GM19240 (cell line): ENCODE measurements at regions not wholly inside any gene's neighbourhood (a gene's known extent, or its start where the extent isn't known, plus 50 kb on each side); places are given as distances from the start of the nearest gene placed in this dataset.

ENCODE experiments used
- DNase-seq: peaks from one replicate; pipeline ENCODE4 v3.0.0; 2011; ENCODE audit warnings: low spot score; ENCODE audit not compliant: insufficient read length

DNA sequence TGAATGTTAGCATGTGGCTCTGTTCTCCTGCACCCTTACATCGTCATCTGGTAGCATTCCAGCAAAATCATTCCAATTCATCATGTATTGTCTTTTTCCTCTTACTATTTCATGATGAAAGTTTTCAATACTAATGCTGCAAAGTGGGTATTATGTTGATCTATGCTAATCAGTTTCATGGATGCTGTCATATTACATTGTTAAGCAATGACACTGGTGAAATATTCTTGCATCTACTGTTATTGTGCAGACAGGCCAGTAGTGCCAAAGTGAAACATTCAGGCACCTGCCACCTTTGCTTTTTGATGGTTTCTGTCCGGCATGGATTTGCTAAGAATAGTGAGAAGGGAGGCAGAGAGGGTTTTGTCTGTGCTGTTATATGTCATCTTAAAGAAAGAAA, 76.1 kb upstream of the SMIM21 start:
- no peak for DNase-seq

DNA sequence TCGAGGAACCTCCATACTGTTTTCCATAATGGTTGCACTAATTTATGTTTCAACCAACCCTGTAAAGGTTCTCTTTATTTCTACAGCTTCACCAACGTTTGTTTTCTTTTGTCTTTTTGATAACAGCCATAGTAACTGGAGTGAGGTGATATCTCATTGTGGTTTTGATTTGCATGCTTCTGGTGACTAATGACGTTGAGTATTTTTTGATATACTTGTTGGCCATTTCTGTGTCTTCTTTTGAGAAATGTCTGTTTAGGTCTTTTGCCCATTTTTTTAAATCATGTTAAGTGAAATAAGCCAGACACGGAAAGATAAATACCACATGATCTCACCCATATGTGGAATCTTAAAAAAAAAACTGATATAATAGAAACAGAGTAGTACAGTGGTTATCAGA, 74.8 kb upstream of the SMIM21 start:
- no peak for DNase-seq

DNA sequence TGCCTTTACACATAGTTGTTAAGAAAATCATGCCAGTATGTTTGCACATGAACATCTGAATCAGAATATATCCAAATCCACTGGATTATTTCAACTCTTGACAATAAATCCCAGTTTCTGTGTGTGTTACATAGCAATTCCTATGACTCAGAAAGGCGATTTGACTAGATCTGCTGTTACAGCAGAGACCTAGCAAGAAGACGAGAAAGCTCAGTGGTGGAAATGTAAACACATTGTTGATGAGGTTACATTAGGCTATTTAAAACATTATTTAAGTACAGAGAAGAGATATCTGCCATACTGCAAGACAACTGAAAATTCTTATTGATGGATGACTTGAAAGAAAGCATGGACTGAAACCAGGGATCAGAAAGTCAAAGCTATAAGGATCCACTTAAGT, 73.0 kb upstream of the SMIM21 start:
- DNase-seq: no peak

DNA sequence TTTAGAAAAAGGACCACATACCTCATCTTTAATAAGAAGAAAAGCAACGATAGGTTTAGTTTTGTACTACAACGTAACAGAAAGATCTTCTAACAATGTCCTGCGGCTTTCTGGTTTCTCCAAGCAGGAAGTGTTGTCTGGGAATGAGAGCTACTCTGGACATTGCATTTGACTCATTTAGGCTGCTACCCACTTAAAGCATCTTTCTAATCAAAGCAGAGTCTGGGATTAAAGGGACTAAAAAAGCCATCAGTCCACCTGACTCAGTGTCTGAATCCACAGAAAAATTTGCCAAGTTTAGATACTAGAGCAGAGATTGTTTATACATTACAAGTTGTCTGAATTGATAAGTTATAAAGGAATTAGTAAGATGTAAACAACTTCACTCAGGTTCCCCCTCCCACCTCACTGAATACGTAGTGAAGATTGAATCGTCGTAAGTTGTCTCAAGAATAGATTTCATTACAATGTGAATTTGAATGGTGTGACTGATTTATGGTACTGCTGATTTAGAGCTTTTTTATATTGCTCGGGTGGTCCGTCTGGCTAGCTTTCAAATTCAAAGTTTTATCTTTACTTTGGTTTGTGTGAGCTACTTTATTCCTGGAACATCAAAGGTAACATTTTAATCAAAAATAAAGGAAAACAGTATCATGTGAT, 70.2 kb upstream of the SMIM21 start:
- no peak for DNase-seq

DNA sequence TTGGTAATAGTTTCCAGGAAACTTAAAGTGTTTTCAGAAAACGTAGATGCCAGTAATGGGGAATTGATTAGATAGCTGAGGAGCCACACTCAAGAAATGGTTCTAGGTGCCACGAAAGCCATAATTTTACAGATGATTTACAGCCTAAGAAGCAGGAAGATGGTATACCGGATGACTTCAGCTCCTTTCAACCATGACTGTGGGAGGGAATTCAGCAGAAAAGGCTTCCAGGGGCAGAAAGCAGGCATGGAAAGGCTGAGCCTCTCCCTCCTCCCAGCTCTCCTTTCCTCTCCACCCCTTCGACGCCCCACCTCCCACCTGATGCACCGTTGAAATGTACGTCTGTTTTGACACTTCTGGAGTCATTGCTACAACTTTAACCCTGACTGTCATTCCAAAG, 68.6 kb upstream of the SMIM21 start:
- DNase-seq: no peak

DNA sequence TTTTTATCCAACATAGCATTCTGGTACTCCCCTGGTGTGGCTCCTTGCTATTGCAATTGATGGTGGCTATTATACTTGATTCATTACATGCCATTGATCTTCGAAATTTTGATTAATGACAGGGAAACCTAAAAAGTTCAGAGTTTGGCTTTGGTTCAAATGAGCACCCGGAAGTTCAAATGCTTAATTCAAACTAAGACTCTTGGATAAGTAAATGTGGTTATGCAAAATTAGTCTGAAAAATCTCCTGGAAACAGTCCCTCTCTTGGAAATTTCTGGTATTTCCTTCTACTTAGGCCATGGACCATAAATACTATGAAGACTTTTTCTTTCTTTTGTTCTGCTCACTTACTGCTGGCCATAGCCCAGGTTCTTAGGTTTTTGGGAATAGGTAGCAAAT, 65.3 kb upstream of the SMIM21 start:
- no peak for DNase-seq

DNA sequence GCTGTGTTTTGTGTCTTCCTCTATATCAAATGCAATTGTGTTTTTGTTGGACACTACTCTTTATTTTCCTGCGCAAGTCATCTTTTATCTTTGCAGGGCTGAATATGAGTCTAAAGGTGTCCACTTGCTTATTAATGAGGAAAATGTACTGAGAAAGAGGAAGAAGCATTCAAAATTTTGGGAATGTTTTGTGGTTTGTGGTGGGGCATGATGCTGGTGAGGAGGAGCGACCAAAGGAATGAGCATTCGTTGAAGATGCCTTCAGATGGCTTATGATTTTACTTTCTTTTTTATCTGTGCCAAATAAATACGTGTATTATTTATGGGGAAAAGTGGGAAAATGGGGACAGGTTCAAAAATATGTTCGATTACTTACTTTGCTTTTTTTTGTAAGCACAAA, 63.9 kb upstream of the SMIM21 start:
- no peak for DNase-seq

DNA sequence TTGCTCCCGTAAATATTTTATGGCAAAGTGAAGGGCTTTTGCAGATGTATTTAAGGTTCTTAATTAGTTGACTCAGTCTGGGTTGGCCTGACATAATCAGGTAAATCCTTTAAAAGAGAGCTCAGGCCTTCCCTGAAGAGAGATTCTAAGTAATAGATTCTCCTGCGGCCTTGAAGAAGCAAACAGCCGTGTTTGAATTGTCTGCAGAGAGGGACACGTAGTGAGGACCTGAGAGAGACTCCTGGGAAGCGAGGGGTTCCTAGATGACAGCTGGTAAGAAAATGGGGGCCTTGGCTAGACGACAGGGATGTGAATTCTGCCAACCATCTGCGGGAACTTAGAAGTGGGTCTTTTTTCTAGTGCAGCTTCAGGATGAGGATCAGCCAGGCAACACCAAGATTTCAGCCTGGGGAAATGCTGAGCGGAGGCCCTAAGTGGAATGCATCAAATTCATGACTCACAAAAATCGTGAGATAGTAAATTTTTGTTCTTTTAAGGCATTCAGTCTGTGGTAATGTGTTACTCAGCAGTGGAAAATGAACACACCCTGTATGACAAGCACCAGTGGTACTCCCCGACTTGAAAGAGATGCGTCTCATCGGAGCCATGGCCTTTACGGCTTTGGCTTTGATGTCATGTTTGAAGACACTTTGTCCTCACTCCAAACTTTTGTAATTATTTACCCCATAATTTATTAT, 62.1 kb upstream of the SMIM21 start:
- no peak for DNase-seq

DNA sequence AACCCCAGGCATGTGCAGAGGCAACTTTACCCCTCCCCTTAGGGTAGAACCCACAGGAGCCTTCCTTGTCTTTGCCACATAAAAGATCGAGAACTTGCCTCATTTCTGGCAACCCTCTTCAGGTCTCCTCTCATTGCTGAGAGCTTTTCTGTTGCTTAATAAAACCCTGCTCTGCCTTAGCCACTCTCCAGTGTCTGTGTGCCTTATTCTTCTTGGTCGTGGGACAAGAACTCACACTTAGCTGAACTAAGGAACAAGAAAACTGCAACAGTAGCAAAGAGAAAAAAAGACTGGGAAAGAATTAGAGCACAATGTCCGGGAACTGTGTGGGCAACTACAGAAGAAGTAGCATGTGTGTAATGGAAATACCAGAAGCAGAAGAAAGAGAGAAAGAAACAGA, 56.2 kb upstream of the SMIM21 start:
- DNase-seq: no peak

DNA sequence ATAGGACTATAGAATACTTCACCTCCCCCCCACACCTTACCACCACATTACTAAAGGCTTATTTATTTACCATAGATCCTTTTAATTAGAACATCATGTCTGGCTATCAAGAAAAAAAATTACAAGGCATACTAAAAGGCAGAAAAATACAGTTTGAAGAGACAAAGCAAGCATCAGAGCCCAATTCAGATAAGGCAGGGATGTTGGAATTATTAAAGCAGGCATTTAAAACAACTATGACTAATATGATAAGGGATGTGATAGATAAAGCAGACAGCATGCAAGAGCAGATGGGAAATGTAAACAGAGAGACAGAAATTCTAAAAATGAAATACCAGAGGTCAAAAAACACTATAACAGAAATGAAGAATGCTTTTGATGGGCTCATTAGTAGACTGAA, 55.4 kb upstream of the SMIM21 start:
- DNase-seq: no peak

DNA sequence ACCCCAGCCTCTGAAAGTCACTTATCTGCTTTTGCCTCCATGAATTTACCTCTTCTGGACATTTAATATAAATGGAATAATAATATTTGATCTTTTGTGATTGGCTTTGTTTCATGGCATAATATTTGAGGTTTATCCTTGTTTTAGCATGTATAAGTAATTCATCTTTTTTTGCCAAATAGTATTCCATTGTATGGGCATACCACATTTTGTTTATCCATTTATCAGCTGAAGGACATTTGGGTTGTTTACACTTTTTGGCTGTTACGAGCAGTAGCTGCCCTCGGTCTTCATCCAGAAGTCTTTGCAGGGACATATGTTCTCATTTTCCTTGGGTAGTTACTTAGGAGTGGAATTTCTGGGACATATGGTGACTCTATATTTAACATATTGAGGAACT, 53.0 kb upstream of the SMIM21 start:
- DNase-seq: no peak

DNA sequence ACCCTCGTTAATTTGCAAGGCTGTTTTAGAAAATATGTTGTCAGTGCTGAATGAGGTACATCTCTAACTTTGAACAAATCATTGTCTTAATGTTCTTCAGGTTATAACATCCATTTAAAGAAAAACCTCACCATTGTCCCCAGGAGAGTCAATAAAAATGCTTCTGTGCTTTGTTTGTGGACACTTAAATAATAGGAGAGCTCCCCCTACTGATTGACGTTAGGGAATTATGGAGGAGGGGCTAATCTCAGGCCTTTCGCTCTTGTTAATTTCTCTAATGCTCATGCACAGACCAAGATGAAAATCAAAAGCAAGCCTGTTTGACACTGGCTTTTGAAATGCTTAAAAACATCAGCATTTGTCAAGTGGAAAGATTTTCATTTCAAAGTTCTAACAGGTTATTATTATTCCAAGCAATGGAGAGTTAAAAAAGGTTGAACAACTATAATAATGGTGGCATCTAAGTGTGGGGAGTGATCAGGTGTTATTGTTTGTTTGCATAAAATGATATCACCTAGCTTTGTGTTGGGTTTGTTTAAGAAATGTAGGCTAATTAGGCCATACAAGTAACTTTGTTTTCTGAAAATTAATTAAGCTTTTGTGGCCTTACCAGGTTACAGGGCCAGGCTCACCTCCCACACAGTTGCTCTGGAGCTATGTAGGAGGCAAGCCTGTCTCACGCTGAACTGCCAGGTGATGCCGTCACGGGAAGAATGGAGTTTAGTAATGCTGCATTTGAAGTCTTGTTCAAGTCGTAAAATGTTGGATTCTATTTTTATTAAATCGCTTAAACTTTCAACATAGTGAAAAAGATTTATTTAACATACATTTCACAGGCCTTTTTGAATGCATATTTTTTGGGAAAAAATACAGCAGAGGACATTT, 51.7 kb upstream of the SMIM21 start:
- DNase-seq: peak; percentile 19

DNA sequence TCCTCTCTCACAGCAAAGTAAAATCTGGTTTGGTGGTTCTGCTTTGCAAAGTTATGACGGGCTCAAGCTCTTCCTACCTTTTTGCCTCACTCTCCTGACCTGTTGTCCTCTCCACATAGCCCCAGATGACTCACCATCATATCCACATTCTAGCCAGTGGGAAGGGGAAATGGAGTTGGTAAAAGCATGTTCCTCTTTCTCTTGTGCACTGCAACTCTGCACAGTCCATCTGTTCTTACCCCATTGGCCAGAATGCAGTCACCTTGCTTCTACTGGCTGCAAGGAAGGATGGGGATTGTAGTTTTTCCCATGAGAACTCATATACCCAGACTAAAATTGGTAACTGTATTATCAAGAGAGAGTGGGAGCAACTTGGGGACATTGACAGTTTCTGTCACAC, 50.4 kb upstream of the SMIM21 start:
- DNase-seq: no peak
